ENCODE measurements at regions not wholly inside any gene's neighbourhood (a gene's known extent, or its start where the extent isn't known, plus 50 kb on each side); places are given as distances from the start of the nearest gene placed in this dataset.

DNA sequence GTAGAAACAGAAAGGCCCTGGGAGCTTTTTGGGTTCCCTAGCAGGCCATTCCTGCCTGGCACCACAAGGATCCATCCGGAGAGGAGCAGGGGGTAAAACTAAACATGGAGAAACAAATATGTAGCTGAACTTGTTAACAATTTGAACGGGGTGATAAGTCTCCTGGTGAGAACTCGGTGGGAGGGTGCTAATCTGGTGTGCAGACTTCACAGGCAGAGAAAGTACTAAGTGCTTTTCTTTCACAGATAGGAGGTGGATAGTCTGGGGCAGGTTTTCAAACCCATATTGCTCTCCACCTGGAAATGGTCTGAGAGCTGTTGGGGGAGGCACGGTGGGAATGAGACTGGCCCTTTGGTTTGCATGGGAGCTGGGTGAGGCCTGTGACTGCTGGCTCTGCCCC is 196.3 kb upstream of the FUT9 start (continued):
- TF ChIP-seq, protein P1, sequence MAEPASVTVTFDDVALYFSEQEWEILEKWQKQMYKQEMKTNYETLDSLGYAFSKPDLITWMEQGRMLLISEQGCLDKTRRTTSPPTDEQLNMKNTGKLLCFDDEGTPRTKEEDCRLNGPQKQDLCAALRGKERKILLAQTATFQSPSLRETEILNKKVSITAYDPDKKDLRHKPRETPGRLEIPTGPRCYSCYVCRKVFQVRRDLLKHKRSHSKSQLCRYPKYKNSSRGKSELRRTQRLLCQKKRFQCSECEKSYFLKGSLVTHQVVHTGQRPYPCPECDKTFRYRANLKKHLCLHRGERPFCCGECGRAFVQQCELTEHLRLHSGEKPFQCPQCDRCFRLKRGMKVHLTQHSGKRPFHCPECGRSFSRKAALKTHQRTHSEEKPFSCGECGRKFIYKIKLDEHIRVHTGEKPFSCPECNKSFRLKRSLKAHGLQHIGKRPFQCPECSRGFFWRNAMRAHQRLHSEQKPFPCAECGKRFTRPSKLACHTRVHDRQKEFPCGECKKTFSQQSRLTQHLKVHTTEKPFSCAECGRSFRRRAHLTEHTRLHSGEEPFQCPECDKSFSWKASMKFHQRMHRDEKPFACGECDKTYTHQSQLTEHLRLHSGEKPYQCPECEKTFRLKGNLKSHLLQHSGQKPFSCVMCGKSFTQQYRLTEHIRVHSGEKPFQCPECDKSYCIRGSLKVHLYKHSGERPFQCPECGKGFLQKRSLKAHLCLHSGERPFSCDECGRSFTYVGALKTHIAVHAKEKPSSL (CRISPR knock-in tag; conservative IDR thresholded peaks at IDR 0.05) = no peak
- TF ChIP-seq TCF7 (CRISPR knock-in tag; IDR thresholded peaks at IDR 0.05; ENCODE audit: low read depth) (no peak), FOXP1 (CRISPR knock-in tag; IDR thresholded peaks at IDR 0.05; ENCODE audit: borderline replicate concordance) (no peak), KAT7 (CRISPR knock-in tag; IDR thresholded peaks at IDR 0.05; ENCODE audit: borderline replicate concordance) (no peak), ZNF232 (CRISPR knock-in tag; IDR thresholded peaks at IDR 0.05) (no peak), ESRRA (CRISPR knock-in tag; IDR thresholded peaks at IDR 0.05; ENCODE audit: borderline replicate concordance) (no peak)
- TF ChIP-seq, protein P2, sequence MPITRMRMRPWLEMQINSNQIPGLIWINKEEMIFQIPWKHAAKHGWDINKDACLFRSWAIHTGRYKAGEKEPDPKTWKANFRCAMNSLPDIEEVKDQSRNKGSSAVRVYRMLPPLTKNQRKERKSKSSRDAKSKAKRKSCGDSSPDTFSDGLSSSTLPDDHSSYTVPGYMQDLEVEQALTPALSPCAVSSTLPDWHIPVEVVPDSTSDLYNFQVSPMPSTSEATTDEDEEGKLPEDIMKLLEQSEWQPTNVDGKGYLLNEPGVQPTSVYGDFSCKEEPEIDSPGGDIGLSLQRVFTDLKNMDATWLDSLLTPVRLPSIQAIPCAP (CRISPR knock-in tag; IDR thresholded peaks at IDR 0.05) = no peak
- TF ChIP-seq, protein P3, sequence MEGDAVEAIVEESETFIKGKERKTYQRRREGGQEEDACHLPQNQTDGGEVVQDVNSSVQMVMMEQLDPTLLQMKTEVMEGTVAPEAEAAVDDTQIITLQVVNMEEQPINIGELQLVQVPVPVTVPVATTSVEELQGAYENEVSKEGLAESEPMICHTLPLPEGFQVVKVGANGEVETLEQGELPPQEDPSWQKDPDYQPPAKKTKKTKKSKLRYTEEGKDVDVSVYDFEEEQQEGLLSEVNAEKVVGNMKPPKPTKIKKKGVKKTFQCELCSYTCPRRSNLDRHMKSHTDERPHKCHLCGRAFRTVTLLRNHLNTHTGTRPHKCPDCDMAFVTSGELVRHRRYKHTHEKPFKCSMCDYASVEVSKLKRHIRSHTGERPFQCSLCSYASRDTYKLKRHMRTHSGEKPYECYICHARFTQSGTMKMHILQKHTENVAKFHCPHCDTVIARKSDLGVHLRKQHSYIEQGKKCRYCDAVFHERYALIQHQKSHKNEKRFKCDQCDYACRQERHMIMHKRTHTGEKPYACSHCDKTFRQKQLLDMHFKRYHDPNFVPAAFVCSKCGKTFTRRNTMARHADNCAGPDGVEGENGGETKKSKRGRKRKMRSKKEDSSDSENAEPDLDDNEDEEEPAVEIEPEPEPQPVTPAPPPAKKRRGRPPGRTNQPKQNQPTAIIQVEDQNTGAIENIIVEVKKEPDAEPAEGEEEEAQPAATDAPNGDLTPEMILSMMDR (IDR thresholded peaks at IDR 0.05) = no peak
- TF ChIP-seq, protein P4, sequence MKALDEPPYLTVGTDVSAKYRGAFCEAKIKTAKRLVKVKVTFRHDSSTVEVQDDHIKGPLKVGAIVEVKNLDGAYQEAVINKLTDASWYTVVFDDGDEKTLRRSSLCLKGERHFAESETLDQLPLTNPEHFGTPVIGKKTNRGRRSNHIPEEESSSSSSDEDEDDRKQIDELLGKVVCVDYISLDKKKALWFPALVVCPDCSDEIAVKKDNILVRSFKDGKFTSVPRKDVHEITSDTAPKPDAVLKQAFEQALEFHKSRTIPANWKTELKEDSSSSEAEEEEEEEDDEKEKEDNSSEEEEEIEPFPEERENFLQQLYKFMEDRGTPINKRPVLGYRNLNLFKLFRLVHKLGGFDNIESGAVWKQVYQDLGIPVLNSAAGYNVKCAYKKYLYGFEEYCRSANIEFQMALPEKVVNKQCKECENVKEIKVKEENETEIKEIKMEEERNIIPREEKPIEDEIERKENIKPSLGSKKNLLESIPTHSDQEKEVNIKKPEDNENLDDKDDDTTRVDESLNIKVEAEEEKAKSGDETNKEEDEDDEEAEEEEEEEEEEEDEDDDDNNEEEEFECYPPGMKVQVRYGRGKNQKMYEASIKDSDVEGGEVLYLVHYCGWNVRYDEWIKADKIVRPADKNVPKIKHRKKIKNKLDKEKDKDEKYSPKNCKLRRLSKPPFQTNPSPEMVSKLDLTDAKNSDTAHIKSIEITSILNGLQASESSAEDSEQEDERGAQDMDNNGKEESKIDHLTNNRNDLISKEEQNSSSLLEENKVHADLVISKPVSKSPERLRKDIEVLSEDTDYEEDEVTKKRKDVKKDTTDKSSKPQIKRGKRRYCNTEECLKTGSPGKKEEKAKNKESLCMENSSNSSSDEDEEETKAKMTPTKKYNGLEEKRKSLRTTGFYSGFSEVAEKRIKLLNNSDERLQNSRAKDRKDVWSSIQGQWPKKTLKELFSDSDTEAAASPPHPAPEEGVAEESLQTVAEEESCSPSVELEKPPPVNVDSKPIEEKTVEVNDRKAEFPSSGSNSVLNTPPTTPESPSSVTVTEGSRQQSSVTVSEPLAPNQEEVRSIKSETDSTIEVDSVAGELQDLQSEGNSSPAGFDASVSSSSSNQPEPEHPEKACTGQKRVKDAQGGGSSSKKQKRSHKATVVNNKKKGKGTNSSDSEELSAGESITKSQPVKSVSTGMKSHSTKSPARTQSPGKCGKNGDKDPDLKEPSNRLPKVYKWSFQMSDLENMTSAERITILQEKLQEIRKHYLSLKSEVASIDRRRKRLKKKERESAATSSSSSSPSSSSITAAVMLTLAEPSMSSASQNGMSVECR (CRISPR knock-in tag; IDR thresholded peaks at IDR 0.05; ENCODE audit: borderline replicate concordance) = no peak
- TF ChIP-seq, protein P5, sequence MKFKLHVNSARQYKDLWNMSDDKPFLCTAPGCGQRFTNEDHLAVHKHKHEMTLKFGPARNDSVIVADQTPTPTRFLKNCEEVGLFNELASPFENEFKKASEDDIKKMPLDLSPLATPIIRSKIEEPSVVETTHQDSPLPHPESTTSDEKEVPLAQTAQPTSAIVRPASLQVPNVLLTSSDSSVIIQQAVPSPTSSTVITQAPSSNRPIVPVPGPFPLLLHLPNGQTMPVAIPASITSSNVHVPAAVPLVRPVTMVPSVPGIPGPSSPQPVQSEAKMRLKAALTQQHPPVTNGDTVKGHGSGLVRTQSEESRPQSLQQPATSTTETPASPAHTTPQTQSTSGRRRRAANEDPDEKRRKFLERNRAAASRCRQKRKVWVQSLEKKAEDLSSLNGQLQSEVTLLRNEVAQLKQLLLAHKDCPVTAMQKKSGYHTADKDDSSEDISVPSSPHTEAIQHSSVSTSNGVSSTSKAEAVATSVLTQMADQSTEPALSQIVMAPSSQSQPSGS (CRISPR knock-in tag; IDR thresholded peaks at IDR 0.05; ENCODE audit: borderline replicate concordance, low read depth) = no peak

DNA sequence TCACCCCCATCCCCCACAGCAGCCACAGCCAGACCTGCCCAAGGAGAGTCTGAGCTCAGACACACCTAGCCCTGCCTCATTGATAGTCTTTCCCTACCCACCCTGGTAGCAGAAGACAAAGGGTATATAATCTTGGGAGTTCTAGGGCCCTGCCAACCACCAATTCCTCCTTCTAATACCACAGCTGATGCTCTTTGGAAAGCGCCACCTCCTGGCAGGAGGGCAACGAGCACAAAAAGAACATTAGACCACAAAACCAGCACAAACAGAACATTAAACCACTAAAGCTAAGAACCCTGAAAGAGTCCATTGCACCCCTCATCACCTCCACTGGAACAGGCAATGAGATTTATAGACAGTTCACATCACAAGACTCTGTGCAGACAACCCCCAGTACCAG is 195.8 kb upstream of the FUT9 start:
- H3K27me3 Mint-ChIP-seq (ENCODE audit: low read depth) = peaks cover 13% of the 10 kb centered on the region
- no peak overlapping the region for H3K4me3 Mint-ChIP-seq
- peak; percentile 69 for ATAC-seq
- H3K36me3 Mint-ChIP-seq = no peaks in the 10 kb centered on the region
- H3K9me3 Mint-ChIP-seq = peaks cover 15% of the 10 kb centered on the region
- ChIA-PET POLR2A (no interaction called here), CTCF (interaction anchor here (0.7 to 1.4 kb wide), 6 partner anchors 9 to 202 kb away, joined by 3 to 4 read pairs (median 4); no protein-coding TSS in a partner anchor)
- H3K27ac Mint-ChIP-seq = no peak overlapping the region
- DNase-seq (ENCODE audit: low spot score) = peak; percentile 28
- peaks cover 19% of the 10 kb centered on the region for H3K4me1 Mint-ChIP-seq
- TF ChIP-seq, protein P1 (CRISPR knock-in tag; conservative IDR thresholded peaks at IDR 0.05) = no peak
- no peak for TF ChIP-seq FOXJ3 (CRISPR knock-in tag; IDR thresholded peaks at IDR 0.05; ENCODE audit: borderline replicate concordance)
- TF ChIP-seq, protein P6, sequence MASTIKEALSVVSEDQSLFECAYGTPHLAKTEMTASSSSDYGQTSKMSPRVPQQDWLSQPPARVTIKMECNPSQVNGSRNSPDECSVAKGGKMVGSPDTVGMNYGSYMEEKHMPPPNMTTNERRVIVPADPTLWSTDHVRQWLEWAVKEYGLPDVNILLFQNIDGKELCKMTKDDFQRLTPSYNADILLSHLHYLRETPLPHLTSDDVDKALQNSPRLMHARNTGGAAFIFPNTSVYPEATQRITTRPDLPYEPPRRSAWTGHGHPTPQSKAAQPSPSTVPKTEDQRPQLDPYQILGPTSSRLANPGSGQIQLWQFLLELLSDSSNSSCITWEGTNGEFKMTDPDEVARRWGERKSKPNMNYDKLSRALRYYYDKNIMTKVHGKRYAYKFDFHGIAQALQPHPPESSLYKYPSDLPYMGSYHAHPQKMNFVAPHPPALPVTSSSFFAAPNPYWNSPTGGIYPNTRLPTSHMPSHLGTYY (CRISPR knock-in tag; IDR thresholded peaks at IDR 0.05) = no peak
- no peak for TF ChIP-seq ZNF232 (CRISPR knock-in tag; IDR thresholded peaks at IDR 0.05)
- no peak for TF ChIP-seq SMAD4 (CRISPR knock-in tag; IDR thresholded peaks at IDR 0.05)
- TF ChIP-seq SP1 (CRISPR knock-in tag; conservative IDR thresholded peaks at IDR 0.05) = no peak
- TF ChIP-seq, protein P7, sequence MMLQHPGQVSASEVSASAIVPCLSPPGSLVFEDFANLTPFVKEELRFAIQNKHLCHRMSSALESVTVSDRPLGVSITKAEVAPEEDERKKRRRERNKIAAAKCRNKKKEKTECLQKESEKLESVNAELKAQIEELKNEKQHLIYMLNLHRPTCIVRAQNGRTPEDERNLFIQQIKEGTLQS (CRISPR knock-in tag; conservative IDR thresholded peaks at IDR 0.05) = no peak
- no peak for TF ChIP-seq NFE2L1 (CRISPR knock-in tag; IDR thresholded peaks at IDR 0.05)
- no peak for TF ChIP-seq ZNF396 (CRISPR knock-in tag; IDR thresholded peaks at IDR 0.05; ENCODE audit: borderline replicate concordance)
- no peak for TF ChIP-seq NR3C1 (CRISPR knock-in tag; conservative IDR thresholded peaks at IDR 0.05; ENCODE audit: low read depth)
- TF ChIP-seq SOX15 (CRISPR knock-in tag; IDR thresholded peaks at IDR 0.05) = no peak
- TF ChIP-seq NR2C2 (CRISPR knock-in tag; IDR thresholded peaks at IDR 0.05) = no peak
- TF ChIP-seq GTF2I (CRISPR knock-in tag; conservative IDR thresholded peaks at IDR 0.05) = no peak
